ENCODE measurements at regions not wholly inside any gene's neighbourhood (a gene's known extent, or its start where the extent isn't known, plus 50 kb on each side); places are given as distances from the start of the nearest gene placed in this dataset.
"Not testable (repeated sequence)": the region's sequence is repeated elsewhere in the genome, so short reads cannot be mapped to it uniquely, and the experiment has no call there.

- DNase-seq (ENCODE audit: low read depth in 3 of 3, low spot score in 1 of 3) = no peak
These were observed 1888.3 kb upstream of the CELF4 start for GRCh38 chr18:39453882-39454281.

GRCh38 chr18:39453356-39453755 is 1887.8 kb upstream of the CELF4 start:
- DNase-seq (ENCODE audit: low read depth in 3 of 3, low spot score in 1 of 3) = no peak

- DNase-seq (ENCODE audit: low read depth in 3 of 3, low spot score in 1 of 3) = no peak
These were observed 1885.4 kb upstream of the CELF4 start for GRCh38 chr18:39450958-39451357.

- no peak for DNase-seq (ENCODE audit: low read depth in 3 of 3, low spot score in 1 of 3)
These were observed 1884.0 kb upstream of the CELF4 start for GRCh38 chr18:39449566-39449965.

GRCh38 chr18:39448942-39449341 is 1883.3 kb upstream of the CELF4 start:
- no peak for DNase-seq (ENCODE audit: low read depth in 3 of 3, low spot score in 1 of 3)

GRCh38 chr18:39444957-39445356 is 1879.4 kb upstream of the CELF4 start:
- DNase-seq (ENCODE audit: low read depth in 3 of 3, low spot score in 1 of 3) = not testable (repeated sequence)

GRCh38 chr18:39441648-39442047 is 1876.0 kb upstream of the CELF4 start:
- no peak for DNase-seq (ENCODE audit: low read depth in 3 of 3, low spot score in 1 of 3)

- DNase-seq (ENCODE audit: low read depth in 3 of 3, low spot score in 1 of 3) = no peak
These were observed 1870.4 kb upstream of the CELF4 start for GRCh38 chr18:39435996-39436395.

GRCh38 chr18:39435209-39435608 is 1869.6 kb upstream of the CELF4 start:
- no peak for DNase-seq (ENCODE audit: low read depth in 3 of 3, low spot score in 1 of 3)

GRCh38 chr18:39434223-39434920 is 1868.8 kb upstream of the CELF4 start:
- DNase-seq (ENCODE audit: low read depth in 3 of 3, low spot score in 1 of 3) = no peak

GRCh38 chr18:39425172-39425850 is 1859.7 kb upstream of the CELF4 start:
- DNase-seq (ENCODE audit: low read depth in 3 of 3, low spot score in 1 of 3) = no peak

GRCh38 chr18:39424261-39424660 is 1858.7 kb upstream of the CELF4 start:
- no peak for DNase-seq (ENCODE audit: low read depth in 3 of 3, low spot score in 1 of 3)

- no peak for DNase-seq (ENCODE audit: low read depth in 3 of 3, low spot score in 1 of 3)
These were observed 1855.7 kb upstream of the CELF4 start for GRCh38 chr18:39421276-39421675.

- no peak for DNase-seq (ENCODE audit: low read depth in 3 of 3, low spot score in 1 of 3)
These were observed 1853.7 kb upstream of the CELF4 start for GRCh38 chr18:39419315-39419714.

GRCh38 chr18:39415471-39415870 is 1849.9 kb upstream of the CELF4 start:
- no peak for DNase-seq (ENCODE audit: low read depth in 3 of 3, low spot score in 1 of 3)

- DNase-seq (ENCODE audit: low read depth in 3 of 3, low spot score in 1 of 3) = no peak
These were observed 1848.6 kb upstream of the CELF4 start for GRCh38 chr18:39414009-39414700.

GRCh38 chr18:39406941-39407340 is 1841.3 kb upstream of the CELF4 start:
- DNase-seq (ENCODE audit: low read depth in 3 of 3, low spot score in 1 of 3) = no peak

- DNase-seq (ENCODE audit: low read depth in 3 of 3, low spot score in 1 of 3) = no peak
These were observed 1837.5 kb upstream of the CELF4 start for GRCh38 chr18:39403121-39403520.

- no peak for DNase-seq (ENCODE audit: low read depth in 3 of 3, low spot score in 1 of 3)
These were observed 1834.1 kb upstream of the CELF4 start for GRCh38 chr18:39399662-39400061.

- DNase-seq (ENCODE audit: low read depth in 3 of 3, low spot score in 1 of 3) = no peak
These were observed 1830.6 kb upstream of the CELF4 start for GRCh38 chr18:39396168-39396567.

GRCh38 chr18:39389800-39390379 is 1824.3 kb upstream of the CELF4 start:
- no peak for DNase-seq (ENCODE audit: low read depth in 3 of 3, low spot score in 1 of 3)

GRCh38 chr18:39380866-39381265 is 1815.3 kb upstream of the CELF4 start:
- no peak for DNase-seq (ENCODE audit: low read depth in 3 of 3, low spot score in 1 of 3)
